HL-60 (cell line): ENCODE measurements at regions not wholly inside any gene's neighbourhood (a gene's known extent, or its start where the extent isn't known, plus 50 kb on each side); places are given as distances from the start of the nearest gene placed in this dataset.
A peak's percentile ranks its signal among the peaks of the same experiment; 100 is the strongest.

ENCODE experiments used
- DNase-seq, 2 experiments: peaks; one replicate each; pipeline ENCODE4 v3.0.0-alpha.2; 2010 to 2020; ENCODE audit warnings: low read depth in 1 of 2, low spot score in 1 of 2
- H3K27ac ChIP-seq: fragments of 250-450 bp; sonication (Bioruptor Pico); replicated peaks from 2 replicates; pipeline ENCODE4 v1.5.1; 2020; ENCODE audit warnings: mild to moderate bottlenecking, moderate library complexity
- H3K27me3 ChIP-seq: fragments of 250-450 bp; sonication (Bioruptor Pico); 2 replicates; pipeline ENCODE4 v1.5.1; 2021; ENCODE audit warnings: mild to moderate bottlenecking, moderate library complexity; ENCODE audit not compliant: insufficient read depth, poor library complexity, severe bottlenecking
- H3K4me3 ChIP-seq: replicated peaks from 2 replicates; pipeline ENCODE4 v1.5.1; 2011; ENCODE audit warnings: mild to moderate bottlenecking, control low read depth, low read length; ENCODE audit not compliant: insufficient read depth
- CTCF ChIP-seq: IDR thresholded peaks from one replicate; pipeline ENCODE4 v1.5.1; 2011; ENCODE audit warnings: low read length, control low read depth, inconsistent platforms; ENCODE audit not compliant: insufficient read depth
- GABPA ChIP-seq: IDR thresholded peaks from 2 replicates; pipeline ENCODE4 v1.6.1; 2012; ENCODE audit warnings: low read depth
- POLR2AphosphoS5 ChIP-seq: IDR thresholded peaks from 2 replicates; pipeline ENCODE4 v1.6.1; 2012; ENCODE audit warnings: low read depth
- REST ChIP-seq: IDR thresholded peaks from 2 replicates; pipeline ENCODE4 v1.6.1; 2012; ENCODE audit warnings: low read depth; ENCODE audit not compliant: insufficient replicate concordance
- SPI1 ChIP-seq: IDR thresholded peaks from 2 replicates; pipeline ENCODE4 v1.6.1; 2012; ENCODE audit warnings: low read depth, mild to moderate bottlenecking, borderline replicate concordance

- no peaks in the 10 kb centered on the region for H3K27me3 ChIP-seq
- no peak for TF ChIP-seq POLR2AphosphoS5
- no peak for TF ChIP-seq CTCF
- no peak for TF ChIP-seq REST
- no peak for TF ChIP-seq GABPA
- TF ChIP-seq SPI1: no peak
- DNase-seq: no peak
- H3K4me3 ChIP-seq: no peak overlapping the region
- no peak overlapping the region for H3K27ac ChIP-seq
Measured at GRCh38 chr4:14835708-14836425, 166.4 kb upstream of the CPEB2 start.

DNA sequence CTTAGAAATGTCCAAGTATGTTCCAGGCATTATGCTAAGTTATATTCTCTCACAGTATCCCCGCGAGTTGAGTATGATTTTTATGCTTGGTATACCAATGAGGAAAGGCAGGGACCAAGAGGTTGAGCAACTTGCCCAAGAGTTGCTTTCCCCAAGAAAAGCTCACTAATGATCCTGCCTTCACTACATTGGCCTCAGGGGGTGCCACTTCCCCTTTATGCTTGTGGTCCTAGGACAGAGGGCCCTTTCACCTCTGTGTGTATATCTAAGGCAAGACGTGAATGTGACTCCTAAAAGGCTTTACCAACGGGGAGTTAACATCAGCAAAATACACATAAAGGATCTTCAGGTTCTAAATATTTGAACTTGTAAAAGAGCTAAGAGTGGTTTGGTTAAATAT lies 164.4 kb upstream of the CPEB2 start:
- no peak overlapping the region for H3K27ac ChIP-seq
- TF ChIP-seq REST (no peak), SPI1 (peak; percentile 67)
- H3K4me3 ChIP-seq: no peak overlapping the region
- DNase-seq: peak in 1 of 2 experiments; percentile 12
- H3K27me3 ChIP-seq: no peaks in the 10 kb centered on the region

DNA sequence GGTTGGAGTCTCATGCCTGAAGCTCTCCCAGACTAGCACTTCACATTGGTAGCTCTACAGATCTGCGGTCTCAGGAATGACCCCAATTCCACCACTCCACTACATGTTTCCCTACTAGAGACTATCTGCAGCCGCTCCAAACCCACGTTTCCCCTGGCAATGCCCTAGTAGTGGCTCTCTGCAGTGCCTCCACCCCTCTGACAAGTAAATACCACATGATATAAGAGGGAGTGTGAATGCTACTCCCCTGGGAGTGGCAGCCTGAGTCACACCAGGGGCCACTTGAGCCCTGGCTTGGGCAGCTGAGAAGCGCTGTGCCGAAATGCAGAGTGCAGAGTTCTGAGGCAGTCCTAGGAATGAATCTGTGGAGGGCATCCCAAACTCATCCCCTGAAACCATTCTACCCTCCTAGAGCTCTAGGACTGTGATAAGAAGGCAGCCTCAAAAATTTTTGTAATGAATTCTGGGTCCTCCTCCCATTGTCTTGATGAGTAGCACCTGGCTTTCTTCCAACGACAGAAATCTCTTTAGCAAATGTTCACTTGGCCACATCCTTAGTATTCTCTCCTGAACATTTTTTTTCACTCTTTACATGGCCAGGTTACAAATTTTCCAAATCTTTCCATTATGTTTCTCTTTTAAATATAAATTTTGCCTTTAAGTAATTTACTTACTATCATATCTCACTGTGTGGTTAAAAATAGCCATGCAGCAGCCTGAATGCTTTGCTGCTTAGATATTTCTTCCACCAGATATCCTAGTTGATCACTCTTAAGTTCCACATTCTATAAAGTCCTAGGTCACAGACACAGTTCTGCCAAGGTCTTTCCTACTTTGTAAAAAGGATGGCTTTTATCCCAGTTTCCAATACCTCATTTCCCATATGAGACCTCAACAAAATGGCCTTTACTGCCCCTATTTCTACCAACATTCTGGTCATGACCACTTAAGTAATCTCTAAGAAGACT lies 160.2 kb upstream of the CPEB2 start:
- Histone ChIP-seq H3K27ac (no peak overlapping the region), H3K4me3 (no peak overlapping the region), H3K27me3 (no peaks in the 10 kb centered on the region)
- no peak for DNase-seq
- TF ChIP-seq SPI1: no peak
- no peak for TF ChIP-seq POLR2AphosphoS5
- no peak for TF ChIP-seq REST
- TF ChIP-seq GABPA: no peak
- TF ChIP-seq CTCF: no peak
